B cell (primary cell): ENCODE measurements at regions not wholly inside any gene's neighbourhood (a gene's known extent, or its start where the extent isn't known, plus 50 kb on each side); places are given as distances from the start of the nearest gene placed in this dataset.

Source experiments
- EZH2 ChIP-seq: IDR thresholded peaks from 2 replicates; pipeline ENCODE4 v1.6.1; 2012; ENCODE audit warnings: borderline replicate concordance, low read depth, mild to moderate bottlenecking, moderate library complexity, low read length; ENCODE audit not compliant: insufficient read depth, poor library complexity, severe bottlenecking
- TF ChIP-seq, protein P1 (sequence below): fragments of 200-600 bp; IDR thresholded peaks from one replicate; pipeline ENCODE4 v1.8.0; 2022; ENCODE audit warnings: antibody characterized with exemption, mild to moderate bottlenecking

DNA sequence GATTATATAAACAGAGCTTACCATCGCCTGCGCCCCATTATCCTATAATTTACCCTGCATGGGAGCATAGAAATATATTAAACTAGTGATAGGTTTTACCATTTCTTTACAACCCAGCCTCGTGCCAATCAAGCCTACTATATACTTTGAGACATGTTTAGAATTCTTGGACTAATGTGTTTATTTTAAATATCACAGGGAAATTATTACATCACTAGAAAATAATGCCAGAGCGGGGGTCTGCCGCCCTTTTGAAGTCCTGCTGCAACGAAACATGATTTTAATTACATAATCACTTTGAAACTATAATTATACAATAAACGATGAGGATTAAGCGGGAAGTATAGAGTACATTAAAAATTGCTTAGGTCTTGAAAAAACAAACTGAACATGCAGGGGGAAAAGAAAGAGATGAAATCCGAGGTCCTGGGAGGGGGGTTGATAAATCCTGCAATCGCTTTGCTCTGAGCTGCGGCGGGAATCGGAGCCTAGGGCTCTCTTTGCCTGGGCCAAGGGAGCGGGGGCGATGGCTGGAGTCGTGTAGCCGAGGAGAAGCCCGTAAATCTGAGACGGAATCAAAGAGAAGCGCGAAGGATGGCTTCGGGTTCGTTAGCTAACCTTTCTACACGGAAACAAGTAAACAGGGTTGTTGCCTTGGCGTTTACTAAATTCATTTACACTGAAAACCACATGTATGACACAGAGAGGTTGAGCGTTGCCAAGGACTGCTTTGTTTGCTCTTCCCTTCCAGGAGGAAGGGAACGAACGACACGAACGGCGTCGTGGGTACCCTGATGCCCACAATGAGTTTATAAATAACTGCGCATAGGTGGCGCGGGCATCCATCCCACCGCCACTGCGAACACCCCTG lies 127.6 kb downstream of the TMEM174 start:
- TF ChIP-seq, protein P1, sequence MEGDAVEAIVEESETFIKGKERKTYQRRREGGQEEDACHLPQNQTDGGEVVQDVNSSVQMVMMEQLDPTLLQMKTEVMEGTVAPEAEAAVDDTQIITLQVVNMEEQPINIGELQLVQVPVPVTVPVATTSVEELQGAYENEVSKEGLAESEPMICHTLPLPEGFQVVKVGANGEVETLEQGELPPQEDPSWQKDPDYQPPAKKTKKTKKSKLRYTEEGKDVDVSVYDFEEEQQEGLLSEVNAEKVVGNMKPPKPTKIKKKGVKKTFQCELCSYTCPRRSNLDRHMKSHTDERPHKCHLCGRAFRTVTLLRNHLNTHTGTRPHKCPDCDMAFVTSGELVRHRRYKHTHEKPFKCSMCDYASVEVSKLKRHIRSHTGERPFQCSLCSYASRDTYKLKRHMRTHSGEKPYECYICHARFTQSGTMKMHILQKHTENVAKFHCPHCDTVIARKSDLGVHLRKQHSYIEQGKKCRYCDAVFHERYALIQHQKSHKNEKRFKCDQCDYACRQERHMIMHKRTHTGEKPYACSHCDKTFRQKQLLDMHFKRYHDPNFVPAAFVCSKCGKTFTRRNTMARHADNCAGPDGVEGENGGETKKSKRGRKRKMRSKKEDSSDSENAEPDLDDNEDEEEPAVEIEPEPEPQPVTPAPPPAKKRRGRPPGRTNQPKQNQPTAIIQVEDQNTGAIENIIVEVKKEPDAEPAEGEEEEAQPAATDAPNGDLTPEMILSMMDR = no peak
- no peak for TF ChIP-seq EZH2
